AG04449 (cell line): ENCODE measurements at regions not wholly inside any gene's neighbourhood (a gene's known extent, or its start where the extent isn't known, plus 50 kb on each side); places are given as distances from the start of the nearest gene placed in this dataset.

Experiments used
- CTCF ChIA-PET: fragments of 350-600 bp; formaldehyde crosslinking; extraction: SDS; loops from one replicate; lab custom pipeline; 2021; ENCODE audit warnings: antibody characterized with exemption; lab: Yijun Ruan, JAX
- POLR2A ChIA-PET: fragments of 400-600, 350-600 bp; formaldehyde crosslinking; extraction: SDS; loops from one replicate; lab custom pipeline; 2020; ENCODE audit warnings: antibody characterized with exemption, inconsistent platforms; lab: Yijun Ruan, JAX
- DNase-seq: peaks from one replicate; pipeline ENCODE4 v3.0.0-alpha.2; 2010; ENCODE audit warnings: low read depth, low spot score
- H3K4me3 ChIP-seq: 2 replicates; pipeline ENCODE4 v1.5.1; 2011; ENCODE audit warnings: low read depth, mild to moderate bottlenecking, control low read depth, low read length
- CTCF ChIP-seq: IDR thresholded peaks from one replicate; pipeline ENCODE4 v1.5.1; 2011; ENCODE audit warnings: mild to moderate bottlenecking, moderate library complexity, low read length, control low read depth, inconsistent platforms; ENCODE audit not compliant: insufficient read depth; ENCODE audit errors: missing control alignments

DNA sequence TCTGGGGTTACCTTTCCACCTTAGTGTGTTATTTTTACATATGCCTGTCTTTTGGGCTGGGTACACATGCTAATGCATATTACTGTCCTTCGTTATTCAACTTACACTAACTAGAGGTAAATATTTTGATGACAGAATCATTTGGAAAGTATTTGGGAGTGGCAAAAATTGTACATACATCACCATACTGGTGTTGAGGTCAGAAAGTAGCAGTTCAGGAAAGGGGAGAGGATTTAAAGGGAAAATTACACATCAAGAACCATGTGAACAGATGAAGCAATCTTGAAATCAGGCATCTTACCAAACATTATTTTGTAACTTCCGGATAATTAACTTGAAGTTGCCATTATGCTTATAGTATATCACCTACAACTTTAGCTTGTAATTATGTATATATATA is 379.7 kb downstream of the RND3 start:
- POLR2A ChIA-PET: no interaction called here
- H3K4me3 ChIP-seq: no peak overlapping the region
- no peak for TF ChIP-seq CTCF
- CTCF ChIA-PET: interaction anchor here (0.8 to 5.0 kb wide), 3 partner anchors 11 to 23 kb away, joined by 3 to 15 read pairs (median 3); no protein-coding TSS in a partner anchor
- no peak for DNase-seq

DNA sequence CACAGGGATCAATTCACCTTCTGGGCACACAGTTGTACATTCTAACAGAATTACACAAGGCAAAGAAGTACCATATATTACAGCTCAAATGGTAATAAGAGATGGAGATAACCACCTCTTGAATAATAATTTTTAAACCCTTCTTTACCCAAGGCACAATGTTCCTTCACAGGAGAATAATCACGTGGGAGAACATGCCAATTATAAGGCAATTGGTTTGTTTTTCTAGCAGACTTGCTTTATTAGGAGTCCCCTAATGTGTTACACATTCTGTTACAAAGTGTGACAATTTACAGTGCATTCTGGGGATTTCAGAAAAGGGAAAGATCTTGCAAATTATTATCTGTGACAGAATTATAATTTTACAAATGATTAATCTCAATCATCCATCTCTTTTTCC is 380.3 kb downstream of the RND3 start:
- H3K4me3 ChIP-seq: no peak overlapping the region
- no peak for DNase-seq
- CTCF ChIA-PET: interaction anchor here (0.9 to 5.0 kb wide), 4 partner anchors 9 to 1132 kb away, joined by 3 to 15 read pairs (median 4); no protein-coding TSS in a partner anchor
- no peak for TF ChIP-seq CTCF
- POLR2A ChIA-PET: no interaction called here

- POLR2A ChIA-PET: no interaction called here
- H3K4me3 ChIP-seq: no peak overlapping the region
- DNase-seq: no peak
- TF ChIP-seq CTCF: no peak
- CTCF ChIA-PET: no interaction called here
Measured at GRCh38 chr2:150101947-150102346, 385.5 kb downstream of the RND3 start.

GRCh38 chr2:150100834-150101233 is 386.6 kb downstream of the RND3 start:
- H3K4me3 ChIP-seq: no peak overlapping the region
- ChIA-PET CTCF (no interaction called here), POLR2A (no interaction called here)
- no peak for TF ChIP-seq CTCF
- DNase-seq: no peak

- no peak for DNase-seq
- TF ChIP-seq CTCF: no peak
- CTCF ChIA-PET: no interaction called here
- POLR2A ChIA-PET: no interaction called here
- H3K4me3 ChIP-seq: no peak overlapping the region
Measured at GRCh38 chr2:150100336-150100735, 387.1 kb downstream of the RND3 start.

DNA sequence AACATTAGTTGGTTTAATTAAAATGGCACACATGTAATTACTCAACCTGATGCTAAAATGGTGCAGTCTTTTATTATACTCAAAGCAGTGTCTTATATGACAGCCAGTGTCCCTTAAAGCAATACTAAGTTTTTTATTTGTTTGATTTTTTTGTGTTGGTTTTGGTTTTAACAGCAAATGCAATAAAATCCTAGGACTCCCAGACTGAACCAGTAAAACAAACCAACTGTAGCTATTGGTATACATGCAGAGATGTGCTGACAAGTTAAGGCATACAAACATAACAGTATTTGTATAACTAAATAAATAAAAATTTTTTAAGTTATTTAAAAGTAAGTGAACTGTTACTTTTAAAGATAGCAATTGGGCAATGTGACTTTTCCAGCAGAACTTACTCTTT is 387.7 kb downstream of the RND3 start:
- no peak for DNase-seq
- ChIA-PET POLR2A (no interaction called here), CTCF (interaction anchor here (1.1 kb wide), 1 partner anchor 10 kb away, joined by 4 read pairs; no protein-coding TSS in a partner anchor)
- no peak for TF ChIP-seq CTCF
- H3K4me3 ChIP-seq: no peak overlapping the region
